HG03354 (cell line): ENCODE measurements at regions not wholly inside any gene's neighbourhood (a gene's known extent, or its start where the extent isn't known, plus 50 kb on each side); places are given as distances from the start of the nearest gene placed in this dataset.
"Not testable (repeated sequence)": the region's sequence is repeated elsewhere in the genome, so short reads cannot be mapped to it uniquely, and the experiment has no call there.

ENCODE experiments used
- ATAC-seq: cut with Tn5 transposase; IDR thresholded peaks from one replicate; pipeline ENCODE4 v1.9.1; 2021; ENCODE audit warnings: mild to moderate bottlenecking; ENCODE audit not compliant: unreplicated experiment, poor library complexity, severe bottlenecking

GRCh38 chrX:1105671-1106419, 106.6 kb downstream of the CRLF2 start:
- ATAC-seq, result no peak

DNA sequence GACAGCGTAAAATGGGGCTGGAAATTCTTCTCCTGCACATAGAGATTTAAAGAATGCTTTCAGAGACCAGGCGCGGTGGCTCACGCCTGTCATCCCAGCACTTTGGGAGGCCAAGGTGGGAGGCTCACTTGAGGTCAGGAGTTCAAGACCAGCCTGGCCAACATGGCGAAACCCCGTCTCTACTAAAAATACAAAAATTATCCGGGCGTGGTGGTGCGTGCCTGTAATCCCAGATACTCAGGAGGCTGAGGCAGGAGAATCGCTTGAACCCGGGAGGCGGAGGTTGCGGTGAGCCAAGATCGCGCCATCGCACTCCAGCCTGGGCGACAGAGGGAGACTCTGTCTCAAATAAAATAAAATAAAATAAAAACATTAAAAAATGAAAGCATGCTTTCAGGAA, 107.4 kb downstream of the CRLF2 start:
- not testable (repeated sequence) for ATAC-seq

DNA sequence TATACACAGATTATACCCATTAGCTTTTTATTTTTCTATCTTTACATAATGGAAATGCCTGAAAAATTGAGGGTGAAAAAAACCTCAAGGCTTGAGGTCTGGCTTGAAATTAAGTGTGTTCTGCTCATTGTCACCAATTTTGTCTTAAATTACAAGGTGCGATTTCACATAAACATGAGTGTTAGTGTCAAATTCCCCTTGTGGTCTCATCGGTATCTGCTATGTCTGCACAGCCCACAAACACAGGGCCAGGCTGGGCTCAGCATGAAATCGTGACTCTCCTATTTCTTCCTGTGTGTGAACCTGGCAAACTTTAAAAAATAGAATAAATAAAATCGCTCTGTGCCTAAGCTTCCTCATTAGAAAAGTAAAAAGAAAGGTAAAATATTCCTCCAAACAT, 109.1 kb downstream of the CRLF2 start:
- ATAC-seq, result no peak

GRCh38 chrX:1102786-1103185, 109.7 kb downstream of the CRLF2 start:
- ATAC-seq, result no peak

DNA sequence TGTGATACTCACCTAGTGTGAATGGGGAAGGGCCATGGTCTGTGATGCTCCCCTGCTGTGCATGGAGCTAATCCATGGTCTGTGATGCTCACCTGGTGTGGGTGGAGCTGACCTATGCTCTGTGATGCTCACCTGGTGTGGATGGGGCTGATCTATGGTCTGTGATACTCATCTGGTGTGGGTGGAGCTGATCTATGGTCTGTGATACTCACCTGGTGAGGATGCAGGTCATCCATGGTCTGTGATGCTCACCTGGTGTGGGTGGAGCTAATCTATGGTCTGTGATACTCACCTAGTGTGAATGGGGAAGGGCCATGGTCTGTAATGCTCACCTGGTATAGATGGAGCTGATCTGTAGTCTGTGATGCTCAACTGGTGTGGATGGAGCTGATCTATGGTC, 110.2 kb downstream of the CRLF2 start:
- ATAC-seq, result not testable (repeated sequence)

DNA sequence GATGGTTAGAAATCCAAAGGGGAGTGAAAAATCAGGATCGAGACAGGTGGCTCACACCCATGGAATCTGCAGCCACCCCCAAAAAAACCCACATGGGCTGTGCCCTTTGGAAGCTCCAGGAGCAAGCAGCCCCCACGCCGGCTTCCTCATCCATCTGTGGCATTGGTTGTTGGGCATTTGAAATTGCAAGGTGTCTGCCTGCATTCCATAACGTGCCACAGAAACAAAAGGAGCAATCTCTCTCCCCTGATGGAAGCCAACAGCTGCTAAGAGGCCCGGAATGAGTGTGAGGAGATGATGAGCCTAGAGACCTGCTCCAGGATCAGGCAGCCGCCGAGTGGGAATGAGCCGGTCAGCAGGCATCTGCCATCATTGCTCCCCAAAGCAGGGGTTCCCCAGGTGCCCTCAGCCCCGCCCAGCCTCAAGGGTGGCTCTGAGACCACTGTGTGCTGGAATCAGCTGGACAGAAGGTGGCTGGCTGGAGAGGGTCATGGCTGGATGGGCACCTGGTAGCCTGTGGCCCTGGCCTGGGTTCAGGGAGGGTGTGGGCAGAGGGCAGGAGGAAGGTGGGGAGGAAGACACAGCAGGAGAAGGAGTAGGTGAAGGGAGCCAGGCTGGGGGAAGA, 113.2 kb downstream of the CRLF2 start:
- ATAC-seq, result no peak

DNA sequence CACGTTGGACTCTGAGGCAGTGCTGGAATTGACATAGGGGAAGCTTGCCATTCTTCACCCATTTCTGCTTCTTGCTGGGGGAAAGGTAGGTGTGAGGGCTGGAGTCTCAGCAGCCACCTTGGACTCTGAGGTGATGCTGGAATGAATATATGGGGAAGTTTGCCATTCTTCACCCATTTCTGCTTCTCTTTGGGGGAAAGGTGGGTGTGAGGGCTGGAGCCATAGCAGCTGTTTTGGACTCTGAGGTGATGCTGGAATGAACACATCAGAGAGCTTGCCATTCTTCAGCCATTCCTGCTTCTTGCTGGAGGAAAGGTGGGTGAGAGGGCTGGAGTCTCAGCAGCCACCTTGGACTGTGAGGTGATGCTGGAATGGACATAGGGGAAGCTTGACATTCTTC, 115.1 kb downstream of the CRLF2 start:
- ATAC-seq, result no peak

GRCh38 chrX:1094566-1095333, 117.7 kb downstream of the CRLF2 start:
- ATAC-seq, result no peak

DNA sequence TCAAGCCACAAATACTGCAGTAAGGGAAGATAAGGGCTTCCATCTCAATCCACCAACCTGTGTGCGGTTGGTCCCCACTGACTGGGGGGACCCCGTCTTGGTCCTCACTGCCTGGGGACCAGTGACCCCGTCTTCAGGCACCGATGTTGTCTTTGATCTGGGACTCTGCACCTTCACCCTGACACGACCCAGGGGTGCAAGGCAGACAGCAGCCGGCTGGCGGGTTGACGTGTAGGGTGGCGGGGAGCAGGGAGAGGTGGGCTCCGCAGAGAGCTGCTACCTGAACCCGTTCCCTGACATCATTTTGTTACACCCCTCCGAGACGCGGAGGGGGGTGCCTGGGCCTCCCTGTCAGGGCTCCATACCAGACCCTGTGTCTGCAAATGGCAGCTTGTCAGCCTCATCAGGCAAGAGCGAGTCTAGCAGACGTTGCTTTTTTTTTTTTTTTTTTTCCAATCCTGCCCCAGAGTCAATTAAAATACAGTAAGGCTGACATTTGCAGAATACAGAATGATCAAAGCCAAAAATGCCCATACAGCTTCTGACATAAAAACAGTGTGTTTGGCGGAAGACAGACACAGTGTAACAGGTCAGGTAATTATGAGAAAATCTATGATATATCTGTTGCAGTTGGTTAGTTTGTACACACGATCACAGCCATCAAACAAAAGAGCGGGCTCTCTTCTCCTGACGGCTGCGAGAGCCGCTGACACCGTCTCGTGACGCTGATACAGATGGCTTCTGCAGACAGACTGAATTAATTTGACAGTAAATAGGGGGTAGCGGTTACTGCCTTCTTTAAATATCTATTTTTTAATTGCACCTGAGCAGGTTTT, 118.6 kb downstream of the CRLF2 start:
- ATAC-seq, result no peak

GRCh38 chrX:1093121-1093520, 119.3 kb downstream of the CRLF2 start:
- no peak for ATAC-seq

GRCh38 chrX:1086444-1087409, 125.7 kb downstream of the CRLF2 start:
- no peak for ATAC-seq

DNA sequence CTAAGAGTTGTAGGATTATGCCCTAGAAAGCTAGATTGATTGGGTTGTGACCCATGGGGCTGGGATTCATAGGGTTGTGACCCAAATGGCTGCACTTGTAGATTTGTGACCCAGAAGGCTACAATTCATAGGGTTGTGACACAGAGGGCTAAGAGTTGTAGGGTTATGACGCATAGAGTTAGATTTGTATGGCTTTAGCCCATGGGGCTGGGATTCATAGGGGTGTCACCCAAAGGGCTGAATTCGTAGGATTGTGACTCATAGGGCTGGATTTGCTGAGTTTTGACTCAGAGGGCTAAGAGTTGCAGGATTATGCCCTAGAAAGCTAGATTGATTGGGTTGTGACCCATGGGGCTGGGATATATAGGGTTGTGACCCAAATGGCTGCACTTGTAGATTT, 126.6 kb downstream of the CRLF2 start:
- ATAC-seq, result not testable (repeated sequence)

DNA sequence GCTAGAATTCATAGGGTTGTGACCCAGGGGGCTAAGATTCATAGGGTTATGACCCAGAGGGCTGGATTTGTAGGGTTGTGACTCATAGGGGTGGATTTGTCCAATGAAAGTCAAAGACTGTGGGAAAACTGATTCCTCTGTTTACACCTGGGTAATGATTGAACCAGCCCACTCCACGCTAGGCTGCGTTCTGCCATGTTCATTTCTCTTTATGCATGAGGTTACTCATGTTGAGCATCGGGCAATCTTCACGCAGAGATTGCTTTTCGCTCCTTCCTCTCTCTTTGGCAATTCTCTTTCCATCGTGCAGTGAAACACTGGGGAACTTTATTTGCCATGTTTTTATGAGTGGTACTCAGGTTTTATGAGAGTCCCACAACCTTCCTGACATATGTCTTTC, 127.8 kb downstream of the CRLF2 start:
- no peak for ATAC-seq

DNA sequence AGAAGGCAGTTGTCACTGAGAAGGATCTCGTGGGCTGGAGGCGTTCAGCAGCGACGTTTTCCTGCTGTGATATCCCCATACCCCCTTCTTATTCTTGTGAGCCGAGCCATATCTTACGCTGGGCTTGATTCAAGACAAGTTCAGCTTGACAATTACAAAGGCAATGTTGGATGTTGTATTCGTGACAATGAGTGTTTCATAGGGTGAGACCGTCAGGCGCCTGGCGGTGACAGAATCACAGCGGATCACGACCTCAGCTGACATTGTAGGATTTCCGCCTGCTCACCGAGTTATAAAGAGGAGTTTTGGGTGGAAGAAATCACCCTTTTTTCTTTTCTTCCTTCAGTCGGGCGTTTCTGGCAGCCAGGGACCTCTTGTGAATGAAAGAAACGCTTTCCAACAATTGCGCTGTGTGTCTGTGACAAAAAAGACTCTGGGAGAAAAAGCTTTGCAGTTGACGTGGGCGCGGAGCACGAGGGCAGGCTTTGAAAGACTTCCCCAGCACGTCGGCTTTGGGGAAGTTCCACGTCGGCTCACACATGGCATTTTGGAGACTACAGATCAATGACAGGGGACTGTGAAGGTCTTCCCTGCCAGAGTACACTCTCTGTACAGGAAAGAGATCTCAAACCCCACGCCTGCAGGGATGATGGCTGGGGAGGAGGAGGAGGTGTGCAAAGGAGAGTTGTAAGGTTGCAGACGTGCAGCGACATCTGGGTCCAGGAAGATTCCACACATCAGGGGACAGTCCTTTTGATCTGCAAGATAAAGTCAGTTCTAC, 135.4 kb downstream of the CRLF2 start:
- ATAC-seq, result no peak

DNA sequence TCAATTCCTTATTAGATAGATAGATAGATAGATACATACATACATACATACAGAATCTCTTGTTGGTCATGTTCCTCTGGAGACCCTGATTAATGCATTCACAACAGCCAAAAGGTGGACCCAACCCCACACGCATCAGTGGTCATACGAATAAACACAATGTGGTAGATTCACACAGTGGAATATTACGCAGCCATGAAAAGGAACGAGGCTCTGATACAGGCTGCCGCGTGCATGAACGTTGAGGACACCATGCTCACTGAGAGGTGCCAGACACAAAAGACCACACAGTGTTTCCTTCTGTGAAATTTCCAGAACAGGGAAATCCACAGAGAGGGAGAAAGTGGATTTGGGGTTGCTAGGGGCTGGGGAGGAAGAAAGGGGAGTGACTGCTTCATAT, 136.7 kb downstream of the CRLF2 start:
- no peak for ATAC-seq

- no peak for ATAC-seq
Observed at GRCh38 chrX:1075156-1075555, 137.3 kb downstream of the CRLF2 start.

DNA sequence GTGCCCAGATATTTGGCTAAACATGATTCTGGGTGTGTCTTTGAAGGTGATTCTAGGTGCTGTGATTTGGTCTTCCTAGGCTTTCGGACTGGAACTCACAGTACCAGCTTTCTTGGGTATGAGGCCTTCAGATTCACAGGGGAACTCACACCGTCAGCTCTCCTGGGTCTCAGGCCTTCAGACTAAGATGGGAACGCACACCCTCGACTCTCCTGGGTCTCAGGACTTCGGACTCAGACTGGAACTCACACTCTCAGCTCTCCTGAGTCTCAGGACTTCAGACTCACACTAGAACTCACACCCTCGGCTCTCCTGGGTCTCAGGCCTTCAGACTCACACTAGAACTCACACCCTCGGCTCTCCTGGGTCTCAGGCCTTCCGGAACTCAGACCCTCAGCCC, 137.7 kb downstream of the CRLF2 start:
- no peak for ATAC-seq

DNA sequence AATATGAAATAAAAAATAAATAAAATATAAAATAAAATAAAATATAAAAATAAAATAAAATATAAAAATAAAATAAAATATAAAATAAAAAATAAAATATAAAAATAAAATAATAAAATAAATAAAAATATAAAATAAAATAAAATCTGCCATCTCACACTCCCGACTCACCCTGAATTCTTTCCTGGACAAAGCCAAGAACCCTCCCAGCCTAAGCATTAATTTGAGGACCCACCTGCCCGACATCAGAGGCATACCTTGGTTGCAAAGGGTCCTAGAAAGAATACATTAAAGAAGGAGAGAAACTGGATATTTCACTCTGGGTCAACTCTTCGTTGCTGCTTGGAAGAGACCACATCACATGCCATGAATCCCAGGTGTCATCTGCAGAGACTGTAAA, 138.3 kb downstream of the CRLF2 start:
- ATAC-seq, result no peak
